ENCODE measurements at regions not wholly inside any gene's neighbourhood (a gene's known extent, or its start where the extent isn't known, plus 50 kb on each side); places are given as distances from the start of the nearest gene placed in this dataset.

- Histone ChIP-seq H3K14ac (ENCODE audit: low read length in 2 of 2) (no peak overlapping the region), H3K23ac (ENCODE audit: low read length in 2 of 2) (no peak overlapping the region), H2AFZ (ENCODE audit: low read depth, low read length) (no peak overlapping the region), H2BK15ac (ENCODE audit: low read depth, poor library complexity, severe bottlenecking) (no peak overlapping the region), H4K8ac (ENCODE audit: low read length) (no peak overlapping the region), H2AK5ac (ENCODE audit: low read length, severe bottlenecking) (no peak overlapping the region), H3K27ac (ENCODE audit: low read length, poor library complexity, severe bottlenecking) (no peak overlapping the region), H3K4me2 (ENCODE audit: low read length, poor library complexity, severe bottlenecking) (peak overlapping the region; percentile 29), H4K91ac (ENCODE audit: low read length) (no peak overlapping the region), H2BK120ac (ENCODE audit: low read depth, low read length) (no peak overlapping the region), H3K79me1 (replicated peaks; ENCODE audit: low read length, poor library complexity, severe bottlenecking) (no peaks in the 10 kb centered on the region), H3K18ac (ENCODE audit: low read depth in 1 of 2, low read length in 2 of 2) (no peak overlapping the region), H3K9ac (ENCODE audit: low read length) (no peak overlapping the region), H3K36me3 (ENCODE audit: control insufficient read depth in 1 of 2, insufficient read depth in 2 of 2, low read depth in 1 of 2, low read length in 2 of 2) (no peaks in the 10 kb centered on the region), H2BK12ac (ENCODE audit: low read length in 2 of 2) (no peak overlapping the region), H3K27me3 (ENCODE audit: control insufficient read depth in 1 of 2, insufficient read depth in 1 of 2, low read length in 2 of 2) (no peaks in the 10 kb centered on the region), H3K9me3 (ENCODE audit: control insufficient read depth, low read length) (no peaks in the 10 kb centered on the region), H3K4me1 (ENCODE audit: control insufficient read depth, insufficient read depth, low read depth, low read length) (no peaks in the 10 kb centered on the region), H3K4me3 (ENCODE audit: insufficient read depth in 1 of 2, low read depth in 1 of 2, low read length in 2 of 2) (no peak overlapping the region), H2BK5ac (ENCODE audit: low read depth, low read length, poor library complexity, severe bottlenecking) (no peak overlapping the region), H3K4ac (ENCODE audit: low read depth in 1 of 2, low read length in 2 of 2) (no peak overlapping the region)
- 81% methylated on average over 3 of the region's 3 CpGs for WGBS
- DNase-seq, result no peak
Observed at GRCh38 chr11:81420668-81421250, 1312.9 kb downstream of the FAM181B start.

GRCh38 chr11:81397316-81397715 is 1336.3 kb downstream of the FAM181B start:
- Histone ChIP-seq H2BK15ac (ENCODE audit: low read depth, poor library complexity, severe bottlenecking) (no peak overlapping the region), H4K91ac (ENCODE audit: low read length) (no peak overlapping the region), H3K4me2 (ENCODE audit: low read length, poor library complexity, severe bottlenecking) (no peak overlapping the region), H2BK120ac (ENCODE audit: low read depth, low read length) (no peak overlapping the region), H2AFZ (ENCODE audit: low read depth, low read length) (no peak overlapping the region), H2BK12ac (ENCODE audit: low read length in 2 of 2) (no peak overlapping the region), H3K4me1 (ENCODE audit: control insufficient read depth, insufficient read depth, low read depth, low read length) (no peaks in the 10 kb centered on the region), H3K4ac (ENCODE audit: low read depth in 1 of 2, low read length in 2 of 2) (no peak overlapping the region), H4K8ac (ENCODE audit: low read length) (no peak overlapping the region), H3K27me3 (ENCODE audit: control insufficient read depth in 1 of 2, insufficient read depth in 1 of 2, low read length in 2 of 2) (no peaks in the 10 kb centered on the region), H3K79me1 (replicated peaks; ENCODE audit: low read length, poor library complexity, severe bottlenecking) (no peaks in the 10 kb centered on the region), H3K9me3 (ENCODE audit: control insufficient read depth, low read length) (peaks cover 9% of the 10 kb centered on the region), H3K9ac (ENCODE audit: low read length) (no peak overlapping the region), H3K36me3 (ENCODE audit: control insufficient read depth in 1 of 2, insufficient read depth in 2 of 2, low read depth in 1 of 2, low read length in 2 of 2) (no peaks in the 10 kb centered on the region), H2BK5ac (ENCODE audit: low read depth, low read length, poor library complexity, severe bottlenecking) (no peak overlapping the region), H3K23ac (ENCODE audit: low read length in 2 of 2) (no peak overlapping the region), H2AK5ac (ENCODE audit: low read length, severe bottlenecking) (no peak overlapping the region), H3K27ac (ENCODE audit: low read length, poor library complexity, severe bottlenecking) (no peak overlapping the region), H3K18ac (ENCODE audit: low read depth in 1 of 2, low read length in 2 of 2) (no peak overlapping the region), H3K4me3 (ENCODE audit: insufficient read depth in 1 of 2, low read depth in 1 of 2, low read length in 2 of 2) (no peak overlapping the region), H3K14ac (ENCODE audit: low read length in 2 of 2) (no peak overlapping the region)
- no CpG with 5 or more reads among the region's 2 CpGs for WGBS
- no peak for DNase-seq

DNA sequence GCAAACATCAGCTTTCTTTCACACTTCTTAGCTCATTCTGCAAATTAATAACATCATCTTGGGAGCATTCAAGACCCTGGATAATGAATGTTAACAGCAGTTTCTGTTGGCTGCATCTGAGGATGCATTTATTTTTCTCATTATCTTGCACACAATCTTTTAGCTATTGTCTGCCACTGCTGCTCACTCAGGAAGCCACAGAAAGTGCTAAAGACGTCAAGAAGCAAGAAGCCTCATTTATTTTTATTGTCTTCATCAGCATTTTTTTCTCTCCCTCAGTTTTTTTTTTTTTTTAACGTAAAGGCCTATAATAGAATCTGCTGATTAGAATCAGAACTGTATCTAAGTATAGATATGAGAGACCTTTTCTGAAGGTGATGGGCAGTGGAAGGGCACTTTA is 1339.4 kb downstream of the FAM181B start:
- WGBS, result 80% methylated on average over 1 of the region's 2 CpGs
- H2AK5ac ChIP-seq (ENCODE audit: low read length, severe bottlenecking), result no peak overlapping the region
- H3K4me3 ChIP-seq (ENCODE audit: insufficient read depth in 1 of 2, low read depth in 1 of 2, low read length in 2 of 2), result no peak overlapping the region
- no peak overlapping the region for H2BK120ac ChIP-seq (ENCODE audit: low read depth, low read length)
- H2BK12ac ChIP-seq (ENCODE audit: low read length in 2 of 2), result no peak overlapping the region
- no peak for DNase-seq
- H3K27me3 ChIP-seq (ENCODE audit: control insufficient read depth in 1 of 2, insufficient read depth in 1 of 2, low read length in 2 of 2), result no peaks in the 10 kb centered on the region
- H3K9ac ChIP-seq (ENCODE audit: low read length), result no peak overlapping the region
- no peak overlapping the region for H3K18ac ChIP-seq (ENCODE audit: low read depth in 1 of 2, low read length in 2 of 2)
- H2BK15ac ChIP-seq (ENCODE audit: low read depth, poor library complexity, severe bottlenecking), result no peak overlapping the region
- no peaks in the 10 kb centered on the region for H3K79me1 ChIP-seq (replicated peaks; ENCODE audit: low read length, poor library complexity, severe bottlenecking)
- no peak overlapping the region for H2AFZ ChIP-seq (ENCODE audit: low read depth, low read length)
- H3K4ac ChIP-seq (ENCODE audit: low read depth in 1 of 2, low read length in 2 of 2), result no peak overlapping the region
- peaks cover 2% of the 10 kb centered on the region for H3K9me3 ChIP-seq (ENCODE audit: control insufficient read depth, low read length)
- H3K36me3 ChIP-seq (ENCODE audit: control insufficient read depth in 1 of 2, insufficient read depth in 2 of 2, low read depth in 1 of 2, low read length in 2 of 2), result no peaks in the 10 kb centered on the region
- H4K91ac ChIP-seq (ENCODE audit: low read length), result no peak overlapping the region
- H3K14ac ChIP-seq (ENCODE audit: low read length in 2 of 2), result no peak overlapping the region
- H4K8ac ChIP-seq (ENCODE audit: low read length), result no peak overlapping the region
- no peak overlapping the region for H2BK5ac ChIP-seq (ENCODE audit: low read depth, low read length, poor library complexity, severe bottlenecking)
- no peak overlapping the region for H3K4me2 ChIP-seq (ENCODE audit: low read length, poor library complexity, severe bottlenecking)
- H3K23ac ChIP-seq (ENCODE audit: low read length in 2 of 2), result no peak overlapping the region
- H3K4me1 ChIP-seq (ENCODE audit: control insufficient read depth, insufficient read depth, low read depth, low read length), result no peaks in the 10 kb centered on the region
- no peak overlapping the region for H3K27ac ChIP-seq (ENCODE audit: low read length, poor library complexity, severe bottlenecking)

DNA sequence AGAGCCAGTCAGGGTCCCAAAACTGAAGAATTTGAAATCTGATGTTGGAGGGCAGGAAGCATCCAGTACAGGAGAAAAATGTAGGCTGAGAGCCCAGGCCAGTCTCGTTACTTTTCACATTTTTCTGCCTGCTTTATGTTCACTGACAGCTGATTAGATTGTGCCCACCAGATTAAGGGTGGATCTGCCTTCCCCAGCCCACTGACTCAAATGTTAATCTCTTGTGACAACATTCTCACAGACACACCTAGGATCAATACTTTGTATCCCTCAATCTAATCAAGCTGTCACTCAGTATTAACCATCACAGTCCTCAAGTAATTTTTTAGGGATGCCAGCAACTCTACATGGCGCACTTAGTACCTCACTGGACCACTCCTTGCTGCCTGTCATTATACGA is 1345.3 kb downstream of the FAM181B start:
- no peak overlapping the region for H3K23ac ChIP-seq (ENCODE audit: low read length in 2 of 2)
- H2BK12ac ChIP-seq (ENCODE audit: low read length in 2 of 2), result no peak overlapping the region
- H3K27me3 ChIP-seq (ENCODE audit: control insufficient read depth in 1 of 2, insufficient read depth in 1 of 2, low read length in 2 of 2), result no peaks in the 10 kb centered on the region
- H2AK5ac ChIP-seq (ENCODE audit: low read length, severe bottlenecking), result no peak overlapping the region
- peaks cover 6% of the 10 kb centered on the region for H3K9me3 ChIP-seq (ENCODE audit: control insufficient read depth, low read length)
- no peak overlapping the region for H3K27ac ChIP-seq (ENCODE audit: low read length, poor library complexity, severe bottlenecking)
- no peaks in the 10 kb centered on the region for H3K36me3 ChIP-seq (ENCODE audit: control insufficient read depth in 1 of 2, insufficient read depth in 2 of 2, low read depth in 1 of 2, low read length in 2 of 2)
- no peak overlapping the region for H2AFZ ChIP-seq (ENCODE audit: low read depth, low read length)
- H4K91ac ChIP-seq (ENCODE audit: low read length), result no peak overlapping the region
- no peak overlapping the region for H2BK5ac ChIP-seq (ENCODE audit: low read depth, low read length, poor library complexity, severe bottlenecking)
- no peak overlapping the region for H3K4ac ChIP-seq (ENCODE audit: low read depth in 1 of 2, low read length in 2 of 2)
- no peak overlapping the region for H3K4me2 ChIP-seq (ENCODE audit: low read length, poor library complexity, severe bottlenecking)
- H4K8ac ChIP-seq (ENCODE audit: low read length), result no peak overlapping the region
- no peak overlapping the region for H3K4me3 ChIP-seq (ENCODE audit: insufficient read depth in 1 of 2, low read depth in 1 of 2, low read length in 2 of 2)
- WGBS, result 41% methylated on average over 2 of the region's 3 CpGs
- H3K4me1 ChIP-seq (ENCODE audit: control insufficient read depth, insufficient read depth, low read depth, low read length), result no peaks in the 10 kb centered on the region
- H3K18ac ChIP-seq (ENCODE audit: low read depth in 1 of 2, low read length in 2 of 2), result no peak overlapping the region
- H2BK120ac ChIP-seq (ENCODE audit: low read depth, low read length), result no peak overlapping the region
- DNase-seq, result no peak
- no peak overlapping the region for H2BK15ac ChIP-seq (ENCODE audit: low read depth, poor library complexity, severe bottlenecking)
- H3K14ac ChIP-seq (ENCODE audit: low read length in 2 of 2), result no peak overlapping the region
- no peaks in the 10 kb centered on the region for H3K79me1 ChIP-seq (replicated peaks; ENCODE audit: low read length, poor library complexity, severe bottlenecking)
- H3K9ac ChIP-seq (ENCODE audit: low read length), result no peak overlapping the region
